ENCODE measurements at regions not wholly inside any gene's neighbourhood (a gene's known extent, or its start where the extent isn't known, plus 50 kb on each side); places are given as distances from the start of the nearest gene placed in this dataset.
"Not testable (repeated sequence)": the region's sequence is repeated elsewhere in the genome, so short reads cannot be mapped to it uniquely, and the experiment has no call there.

- no peak for DNase-seq (ENCODE audit: low spot score)
Observed at GRCh38 chr16:61182391-61182790, 853.8 kb downstream of the CDH8 start.

- DNase-seq (ENCODE audit: low spot score), result no peak
Observed at GRCh38 chr16:61181982-61182381, 854.3 kb downstream of the CDH8 start.

GRCh38 chr16:61179561-61179960 is 856.7 kb downstream of the CDH8 start:
- no peak for DNase-seq (ENCODE audit: low spot score)

- no peak for DNase-seq (ENCODE audit: low spot score)
Observed at GRCh38 chr16:61165797-61166196, 870.4 kb downstream of the CDH8 start.

- DNase-seq (ENCODE audit: low spot score), result no peak
Observed at GRCh38 chr16:61150351-61150750, 885.9 kb downstream of the CDH8 start.

- DNase-seq (ENCODE audit: low spot score), result no peak
Observed at GRCh38 chr16:61149709-61150108, 886.5 kb downstream of the CDH8 start.

- DNase-seq (ENCODE audit: low spot score), result no peak
Observed at GRCh38 chr16:61148930-61149329, 887.3 kb downstream of the CDH8 start.

- DNase-seq (ENCODE audit: low spot score), result no peak
Observed at GRCh38 chr16:61146429-61146828, 889.8 kb downstream of the CDH8 start.

- DNase-seq (ENCODE audit: low spot score), result no peak
Observed at GRCh38 chr16:61131447-61131846, 904.8 kb downstream of the CDH8 start.

- DNase-seq (ENCODE audit: low spot score), result no peak
Observed at GRCh38 chr16:61128545-61129323, 907.5 kb downstream of the CDH8 start.

GRCh38 chr16:61105544-61105943 is 930.7 kb downstream of the CDH8 start:
- DNase-seq (ENCODE audit: low spot score), result no peak

GRCh38 chr16:61098505-61098904 is 937.7 kb downstream of the CDH8 start:
- DNase-seq (ENCODE audit: low spot score), result no peak

- DNase-seq (ENCODE audit: low spot score), result not testable (repeated sequence)
Observed at GRCh38 chr16:61091300-61091699, 944.9 kb downstream of the CDH8 start.

- no peak for DNase-seq (ENCODE audit: low spot score)
Observed at GRCh38 chr16:61083711-61084110, 952.5 kb downstream of the CDH8 start.

- no peak for DNase-seq (ENCODE audit: low spot score)
Observed at GRCh38 chr16:61074324-61074723, 961.9 kb downstream of the CDH8 start.

GRCh38 chr16:61057635-61058034 is 978.6 kb downstream of the CDH8 start:
- no peak for DNase-seq (ENCODE audit: low spot score)

- no peak for DNase-seq (ENCODE audit: low spot score)
Observed at GRCh38 chr16:61050547-61050946, 985.7 kb downstream of the CDH8 start.

- no peak for DNase-seq (ENCODE audit: low spot score)
Observed at GRCh38 chr16:61045931-61046330, 990.3 kb downstream of the CDH8 start.

GRCh38 chr16:61042737-61043136 is 993.5 kb downstream of the CDH8 start:
- no peak for DNase-seq (ENCODE audit: low spot score)

- no peak for DNase-seq (ENCODE audit: low spot score)
Observed at GRCh38 chr16:61030616-61031015, 1005.6 kb downstream of the CDH8 start.

GRCh38 chr16:61024180-61024900 is 1011.9 kb downstream of the CDH8 start:
- no peak for DNase-seq (ENCODE audit: low spot score)

GRCh38 chr16:61014869-61015268 is 1021.4 kb downstream of the CDH8 start:
- DNase-seq (ENCODE audit: low spot score), result no peak

- DNase-seq (ENCODE audit: low spot score), result no peak
Observed at GRCh38 chr16:61007694-61008093, 1028.5 kb downstream of the CDH8 start.

All from A172 (cell line).